GM23248 (cell line): ENCODE measurements at regions not wholly inside any gene's neighbourhood (a gene's known extent, or its start where the extent isn't known, plus 50 kb on each side); places are given as distances from the start of the nearest gene placed in this dataset.

Source experiments
- DNase-seq: peaks from one replicate; pipeline ENCODE4 v3.0.0-alpha.2; 2015
- H2AFZ ChIP-seq: fragments of 200-600 bp; sonication (generic); 2 replicates; pipeline ENCODE4 v1.6.1; 2016; ENCODE audit warnings: antibody characterized with exemption
- H3F3A ChIP-seq: fragments of 200-600 bp; sonication (generic); 2 replicates; pipeline ENCODE4 v1.6.1; 2016; ENCODE audit warnings: mild to moderate bottlenecking, antibody characterized with exemption, mixed run types; ENCODE audit not compliant: insufficient read depth
- H3K27ac ChIP-seq: fragments of 200-600 bp; sonication (generic); 2 replicates; pipeline ENCODE4 v1.5.1; 2016; ENCODE audit warnings: mild to moderate bottlenecking
- H3K27me3 ChIP-seq: fragments of 200-600 bp; sonication (generic); replicated peaks from 2 replicates; pipeline ENCODE4 v1.6.1; 2016; ENCODE audit warnings: mild to moderate bottlenecking; ENCODE audit not compliant: insufficient read depth
- H3K36me3 ChIP-seq: fragments of 200-600 bp; sonication (generic); 2 replicates; pipeline ENCODE4 v1.6.1; 2016; ENCODE audit warnings: low read depth, mild to moderate bottlenecking
- H3K4me1 ChIP-seq: fragments of 200-600 bp; sonication (generic); 2 replicates; pipeline ENCODE4 v1.6.1; 2016; ENCODE audit warnings: mild to moderate bottlenecking; ENCODE audit not compliant: insufficient read depth
- H3K4me2 ChIP-seq: fragments of 200-600 bp; sonication (generic); one replicate; pipeline ENCODE4 v1.6.1; 2016; ENCODE audit warnings: mild to moderate bottlenecking; ENCODE audit not compliant: unreplicated experiment
- H3K4me3 ChIP-seq: fragments of 200-600 bp; sonication (generic); 2 replicates; pipeline ENCODE4 v1.5.1; 2016; ENCODE audit warnings: mild to moderate bottlenecking
- H3K79me2 ChIP-seq: fragments of 200-600 bp; sonication (generic); 2 replicates; pipeline ENCODE4 v1.6.1; 2016; ENCODE audit warnings: mild to moderate bottlenecking; ENCODE audit not compliant: insufficient read depth
- H3K9ac ChIP-seq: fragments of 200-600 bp; sonication (generic); 2 replicates; pipeline ENCODE4 v1.6.1; 2016; ENCODE audit warnings: mild to moderate bottlenecking
- H3K9me2 ChIP-seq: fragments of 200-600 bp; sonication (generic); 2 replicates; pipeline ENCODE4 v1.6.1; 2016; ENCODE audit warnings: mixed run types, mild to moderate bottlenecking, moderate library complexity; ENCODE audit not compliant: insufficient read depth
- H3K9me3 ChIP-seq: fragments of 200-600 bp; sonication (generic); one replicate; pipeline ENCODE4 v1.6.1; 2017; ENCODE audit warnings: low read depth
- H4K20me1 ChIP-seq: fragments of 200-600 bp; sonication (generic); 2 replicates; pipeline ENCODE4 v1.6.0; 2016; ENCODE audit not compliant: insufficient read depth
- EZH2 ChIP-seq: fragments of 200-600 bp; sonication (generic); IDR thresholded peaks from 2 replicates; pipeline ENCODE4 v1.6.1; 2018; ENCODE audit warnings: antibody characterized with exemption, mild to moderate bottlenecking; ENCODE audit not compliant: insufficient read depth, poor library complexity, severe bottlenecking
- EZH2phosphoT487 ChIP-seq: fragments of 200-600 bp; sonication (generic); IDR thresholded peaks from 2 replicates; pipeline ENCODE4 v1.6.1; 2018; ENCODE audit warnings: antibody characterized with exemption, moderate library complexity, mild to moderate bottlenecking, low read depth; ENCODE audit not compliant: insufficient read depth
- WGBS, 2 experiments: methylation state at CpG; one replicate each; pipeline ENCODE4 v1.1.6; 2015 to 2017; ENCODE audit warnings: low lambda C conversion rate in 2 of 2, low coverage in 1 of 2; ENCODE audit errors: missing lambda C conversion rate in 2 of 2; 5-methylcytosine and 5-hydroxymethylcytosine counted together
- in situ Hi-C: fragments of 300-500 bp; cut with MboI; formaldehyde crosslinking; loops from 2 replicates; pipeline ENCODE4 v1.15.0; 2020

- H3K9ac ChIP-seq: no peak overlapping the region
- TF ChIP-seq EZH2: no peak
- TF ChIP-seq EZH2phosphoT487: no peak
Observed at GRCh38 chr4:12889054-12889453, 595.1 kb downstream of the RAB28 start.

GRCh38 chr4:12884846-12885796, 599.0 kb downstream of the RAB28 start:
- Histone ChIP-seq H3K9me3 (no peaks in the 10 kb centered on the region), H3K4me1 (no peaks in the 10 kb centered on the region), H3K27me3 (no peaks in the 10 kb centered on the region), H3K4me3 (no peak overlapping the region), H3K9me2 (no peaks in the 10 kb centered on the region), H3K27ac (no peak overlapping the region), H3K4me2 (no peak overlapping the region), H4K20me1 (no peaks in the 10 kb centered on the region), H3K36me3 (no peaks in the 10 kb centered on the region), H3K79me2 (no peaks in the 10 kb centered on the region), H2AFZ (no peak overlapping the region), H3F3A (no peaks in the 10 kb centered on the region), H3K9ac (no peak overlapping the region)
- DNase-seq: no peak
- in situ Hi-C loops: no loop called here
- TF ChIP-seq EZH2phosphoT487: no peak
- no peak for TF ChIP-seq EZH2
- 33 to 36% methylated on average over 19 to 20 of the region's 20 CpGs for WGBS, 2 experiments

More at GRCh38 chr4:12889054-12889453, 595.1 kb downstream of the RAB28 start:
- no peaks in the 10 kb centered on the region for H3K36me3 ChIP-seq
- no peak overlapping the region for H2AFZ ChIP-seq
- H3K9me2 ChIP-seq: no peaks in the 10 kb centered on the region
- H3K79me2 ChIP-seq: no peaks in the 10 kb centered on the region
- H4K20me1 ChIP-seq: no peaks in the 10 kb centered on the region
- DNase-seq: peak; percentile 48
- no peak overlapping the region for H3K27ac ChIP-seq
- no peaks in the 10 kb centered on the region for H3K27me3 ChIP-seq
- H3K4me1 ChIP-seq: no peaks in the 10 kb centered on the region
- WGBS, 2 experiments: 2 to 6% methylated on average over 3 of the region's 3 CpGs
- H3K4me2 ChIP-seq: no peak overlapping the region
- in situ Hi-C loops: no loop called here
- no peak overlapping the region for H3K4me3 ChIP-seq
- H3K9me3 ChIP-seq: no peaks in the 10 kb centered on the region
- H3F3A ChIP-seq: no peaks in the 10 kb centered on the region

GRCh38 chr4:12881945-12882584, 602.1 kb downstream of the RAB28 start:
- H3K27me3 ChIP-seq: no peaks in the 10 kb centered on the region
- no peak overlapping the region for H3K9ac ChIP-seq
- no peaks in the 10 kb centered on the region for H3K9me2 ChIP-seq
- WGBS, 2 experiments: 50 to 69% methylated on average over 3 of the region's 3 CpGs
- TF ChIP-seq EZH2phosphoT487 (no peak), EZH2 (no peak)
- H3K4me1 ChIP-seq: no peaks in the 10 kb centered on the region
- H3K9me3 ChIP-seq: no peaks in the 10 kb centered on the region
- H3K4me3 ChIP-seq: no peak overlapping the region
- in situ Hi-C loops: no loop called here
- no peaks in the 10 kb centered on the region for H3K36me3 ChIP-seq
- H2AFZ ChIP-seq: no peak overlapping the region
- no peaks in the 10 kb centered on the region for H3K79me2 ChIP-seq
- H3K4me2 ChIP-seq: no peak overlapping the region
- no peak overlapping the region for H3K27ac ChIP-seq
- DNase-seq: no peak
- H3F3A ChIP-seq: no peaks in the 10 kb centered on the region
- H4K20me1 ChIP-seq: no peaks in the 10 kb centered on the region

GRCh38 chr4:12880844-12881243, 603.3 kb downstream of the RAB28 start:
- DNase-seq: no peak
- Histone ChIP-seq H3K27me3 (no peaks in the 10 kb centered on the region), H3K4me3 (no peak overlapping the region), H4K20me1 (no peaks in the 10 kb centered on the region), H3K27ac (no peak overlapping the region), H2AFZ (no peak overlapping the region), H3K4me2 (no peak overlapping the region), H3F3A (no peaks in the 10 kb centered on the region), H3K4me1 (no peaks in the 10 kb centered on the region), H3K9ac (no peak overlapping the region), H3K9me2 (no peaks in the 10 kb centered on the region), H3K79me2 (no peaks in the 10 kb centered on the region), H3K36me3 (no peaks in the 10 kb centered on the region), H3K9me3 (no peaks in the 10 kb centered on the region)
- TF ChIP-seq EZH2phosphoT487 (no peak), EZH2 (no peak)
- in situ Hi-C loops: no loop called here
- WGBS, 2 experiments: 32 to 36% methylated on average over 2 of the region's 2 CpGs
